ENCODE measurements at regions not wholly inside any gene's neighbourhood (a gene's known extent, or its start where the extent isn't known, plus 50 kb on each side); places are given as distances from the start of the nearest gene placed in this dataset.
"Not testable (repeated sequence)": the region's sequence is repeated elsewhere in the genome, so short reads cannot be mapped to it uniquely, and the experiment has no call there.

DNA sequence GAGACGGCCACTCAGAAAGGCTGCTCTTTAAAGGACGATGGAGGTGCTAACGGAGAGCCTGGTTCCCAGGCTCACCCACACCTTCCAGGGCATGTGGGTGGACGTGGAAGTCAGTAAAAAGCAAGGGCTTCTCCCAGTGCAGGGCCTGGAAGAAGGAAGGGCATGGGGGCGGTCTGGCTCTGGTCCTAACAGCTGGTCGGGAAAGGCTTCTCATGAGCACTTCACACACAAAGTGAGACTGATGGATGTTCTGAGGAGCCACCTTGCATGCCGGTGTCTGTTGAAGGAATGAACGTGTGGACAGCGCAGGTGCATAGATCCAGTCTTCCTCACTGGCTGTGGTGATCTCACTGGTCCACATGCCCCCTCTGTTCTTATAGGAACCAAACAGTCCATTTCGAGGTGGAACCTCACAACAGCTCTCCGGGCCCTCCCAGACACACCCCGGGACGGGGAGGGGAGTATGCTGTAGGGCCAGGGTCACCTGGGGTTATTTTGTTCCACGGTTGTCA, 90.6 kb upstream of the UXS1 start:
- Histone ChIP-seq H3K4me2 (ENCODE audit: low read length) (no peak overlapping the region), H3K27ac (ENCODE audit: low read length) (no peak overlapping the region), H3K36me3 (replicated peaks; ENCODE audit: low read depth, low read length) (no peaks in the 10 kb centered on the region), H3K27me3 (ENCODE audit: low read depth, low read length) (no peaks in the 10 kb centered on the region), H2AFZ (ENCODE audit: low read depth, low read length) (no peak overlapping the region), H3K79me2 (ENCODE audit: low read length) (no peaks in the 10 kb centered on the region), H3K9me3 (ENCODE audit: insufficient read depth, low read length) (no peaks in the 10 kb centered on the region), H3K4me1 (ENCODE audit: low read length) (no peaks in the 10 kb centered on the region), H3K9ac (ENCODE audit: low read length) (no peak overlapping the region), H4K20me1 (ENCODE audit: insufficient read depth, low read length) (no peaks in the 10 kb centered on the region), H3K4me3 (ENCODE audit: low read length) (no peak overlapping the region)
- TF ChIP-seq, protein P1, sequence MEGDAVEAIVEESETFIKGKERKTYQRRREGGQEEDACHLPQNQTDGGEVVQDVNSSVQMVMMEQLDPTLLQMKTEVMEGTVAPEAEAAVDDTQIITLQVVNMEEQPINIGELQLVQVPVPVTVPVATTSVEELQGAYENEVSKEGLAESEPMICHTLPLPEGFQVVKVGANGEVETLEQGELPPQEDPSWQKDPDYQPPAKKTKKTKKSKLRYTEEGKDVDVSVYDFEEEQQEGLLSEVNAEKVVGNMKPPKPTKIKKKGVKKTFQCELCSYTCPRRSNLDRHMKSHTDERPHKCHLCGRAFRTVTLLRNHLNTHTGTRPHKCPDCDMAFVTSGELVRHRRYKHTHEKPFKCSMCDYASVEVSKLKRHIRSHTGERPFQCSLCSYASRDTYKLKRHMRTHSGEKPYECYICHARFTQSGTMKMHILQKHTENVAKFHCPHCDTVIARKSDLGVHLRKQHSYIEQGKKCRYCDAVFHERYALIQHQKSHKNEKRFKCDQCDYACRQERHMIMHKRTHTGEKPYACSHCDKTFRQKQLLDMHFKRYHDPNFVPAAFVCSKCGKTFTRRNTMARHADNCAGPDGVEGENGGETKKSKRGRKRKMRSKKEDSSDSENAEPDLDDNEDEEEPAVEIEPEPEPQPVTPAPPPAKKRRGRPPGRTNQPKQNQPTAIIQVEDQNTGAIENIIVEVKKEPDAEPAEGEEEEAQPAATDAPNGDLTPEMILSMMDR (IDR thresholded peaks at IDR 0.05; ENCODE audit: low read depth, low read length): no peak
- TF ChIP-seq EZH2phosphoT487 (IDR thresholded peaks at IDR 0.05; ENCODE audit: low read depth): no peak

DNA sequence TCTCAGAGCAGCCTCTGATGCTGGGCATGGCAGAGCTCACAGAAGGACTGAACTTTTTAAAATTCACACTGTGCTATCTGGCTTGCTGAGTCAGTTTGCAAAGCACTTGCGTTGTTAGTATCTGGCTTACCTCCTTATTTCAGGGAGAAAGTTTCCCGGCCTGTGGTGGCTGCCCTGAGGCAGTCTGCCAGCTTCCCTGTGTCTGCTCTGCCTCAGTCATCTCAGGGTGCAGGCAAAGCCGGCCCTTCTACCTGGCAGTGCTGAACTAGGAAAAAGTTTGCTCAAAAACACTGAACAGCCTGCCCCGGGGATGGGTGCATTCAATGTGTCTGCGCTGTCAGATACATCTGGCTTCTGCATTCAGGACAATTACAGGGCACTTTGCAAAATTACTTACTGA, 90.2 kb upstream of the UXS1 start:
- no peak overlapping the region for H2AFZ ChIP-seq (ENCODE audit: low read depth, low read length)
- H3K79me2 ChIP-seq (ENCODE audit: low read length): no peaks in the 10 kb centered on the region
- no peaks in the 10 kb centered on the region for H3K9me3 ChIP-seq (ENCODE audit: insufficient read depth, low read length)
- H3K9ac ChIP-seq (ENCODE audit: low read length): no peak overlapping the region
- TF ChIP-seq, protein P1 (IDR thresholded peaks at IDR 0.05; ENCODE audit: low read depth, low read length): no peak
- TF ChIP-seq EZH2phosphoT487 (IDR thresholded peaks at IDR 0.05; ENCODE audit: low read depth): no peak
- no peak overlapping the region for H3K27ac ChIP-seq (ENCODE audit: low read length)
- H3K4me1 ChIP-seq (ENCODE audit: low read length): no peaks in the 10 kb centered on the region
- H3K4me3 ChIP-seq (ENCODE audit: low read length): no peak overlapping the region
- H3K27me3 ChIP-seq (ENCODE audit: low read depth, low read length): no peaks in the 10 kb centered on the region
- H4K20me1 ChIP-seq (ENCODE audit: insufficient read depth, low read length): no peaks in the 10 kb centered on the region
- no peak overlapping the region for H3K4me2 ChIP-seq (ENCODE audit: low read length)
- H3K36me3 ChIP-seq (replicated peaks; ENCODE audit: low read depth, low read length): no peaks in the 10 kb centered on the region

DNA sequence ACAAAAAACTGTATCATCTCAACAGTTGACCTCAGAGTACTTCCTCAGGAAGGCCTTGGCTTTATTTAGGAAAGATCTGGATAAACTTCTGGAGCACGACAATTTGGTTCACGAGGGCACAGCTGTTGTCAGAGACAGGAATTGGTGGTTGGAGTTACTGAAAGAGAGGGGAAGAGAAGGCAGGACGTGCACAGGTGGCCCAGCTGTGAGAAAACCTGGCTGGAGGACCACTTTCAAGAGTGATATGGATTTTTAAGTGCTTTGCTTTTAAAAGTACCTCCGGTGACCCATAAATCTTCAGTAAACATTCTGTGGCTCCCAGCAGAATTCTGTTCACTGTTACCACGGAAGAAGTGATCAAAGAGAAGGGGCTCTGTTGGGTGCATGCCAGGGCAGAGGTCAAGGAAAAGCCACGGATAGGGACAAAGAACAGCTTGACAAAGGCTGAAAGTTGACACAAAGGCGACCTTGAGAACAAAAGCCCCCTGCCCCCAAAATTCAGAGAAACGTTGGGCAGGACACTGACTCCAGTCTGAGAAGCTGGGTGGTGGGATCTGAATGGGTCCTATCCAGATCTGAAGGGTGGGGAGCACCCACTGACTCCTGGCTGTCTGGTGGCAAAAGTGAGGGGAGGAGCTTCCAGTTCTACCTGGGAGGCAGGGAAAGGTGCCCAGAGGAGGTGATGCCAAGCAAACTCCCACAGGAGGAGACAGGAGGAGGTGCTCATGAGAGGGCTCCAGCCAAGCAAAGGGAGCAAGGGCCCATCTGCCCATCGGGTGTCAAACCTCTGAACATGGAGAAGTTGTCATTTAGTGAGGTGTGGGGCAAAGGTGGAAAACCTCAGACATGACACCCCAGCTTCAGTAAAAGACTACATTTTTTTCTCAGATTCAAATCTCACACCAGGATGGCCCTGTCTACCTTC, 89.4 kb upstream of the UXS1 start:
- H3K79me2 ChIP-seq (ENCODE audit: low read length); H3K9me3 ChIP-seq (ENCODE audit: insufficient read depth, low read length); H2AFZ ChIP-seq (ENCODE audit: low read depth, low read length); H3K4me1 ChIP-seq (ENCODE audit: low read length); H3K36me3 ChIP-seq (replicated peaks; ENCODE audit: low read depth, low read length); H3K27me3 ChIP-seq (ENCODE audit: low read depth, low read length); H3K4me2 ChIP-seq (ENCODE audit: low read length); H3K4me3 ChIP-seq (ENCODE audit: low read length); H3K9ac ChIP-seq (ENCODE audit: low read length); H3K27ac ChIP-seq (ENCODE audit: low read length); H4K20me1 ChIP-seq (ENCODE audit: insufficient read depth, low read length): not testable (repeated sequence)

DNA sequence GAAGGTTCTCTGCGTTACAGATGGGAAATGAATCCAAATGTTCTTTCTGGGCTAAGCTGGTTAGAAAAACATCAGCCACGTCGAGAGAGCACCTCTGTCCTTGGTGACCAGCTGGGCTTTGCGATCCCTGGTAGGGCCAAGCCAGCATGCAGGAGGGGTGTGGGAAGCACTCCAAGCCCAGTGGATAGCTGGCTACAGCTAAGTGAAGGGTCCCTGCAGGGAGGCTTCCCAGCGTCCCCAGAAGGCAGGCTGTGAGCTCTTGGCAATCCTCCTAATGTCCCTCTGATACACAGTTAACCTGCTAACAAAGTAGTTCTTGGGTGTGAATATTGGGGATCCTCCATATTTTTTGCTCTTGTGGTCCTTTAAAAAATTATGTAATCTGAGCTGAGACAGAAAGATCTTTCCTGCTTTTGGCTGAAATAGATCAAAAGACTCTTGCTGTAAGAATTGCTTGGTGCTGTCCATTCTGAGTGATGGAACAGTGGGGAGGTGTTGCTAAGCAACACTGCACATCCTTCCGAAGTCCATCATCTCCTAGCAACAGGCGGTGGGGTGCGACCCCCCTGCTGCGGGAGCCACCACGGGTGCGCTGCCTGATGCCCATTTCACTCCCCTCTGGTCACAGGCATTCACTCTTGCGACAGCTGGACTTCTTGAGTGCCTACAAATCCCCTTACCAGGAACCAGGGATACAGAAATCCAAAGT, 88.5 kb upstream of the UXS1 start:
- Histone ChIP-seq H3K9me3 (ENCODE audit: insufficient read depth, low read length) (no peaks in the 10 kb centered on the region), H3K4me2 (ENCODE audit: low read length) (no peak overlapping the region), H3K79me2 (ENCODE audit: low read length) (no peaks in the 10 kb centered on the region), H3K4me1 (ENCODE audit: low read length) (no peaks in the 10 kb centered on the region), H4K20me1 (ENCODE audit: insufficient read depth, low read length) (no peaks in the 10 kb centered on the region), H2AFZ (ENCODE audit: low read depth, low read length) (no peak overlapping the region), H3K36me3 (replicated peaks; ENCODE audit: low read depth, low read length) (no peaks in the 10 kb centered on the region), H3K4me3 (ENCODE audit: low read length) (no peak overlapping the region), H3K27ac (ENCODE audit: low read length) (no peak overlapping the region), H3K27me3 (ENCODE audit: low read depth, low read length) (no peaks in the 10 kb centered on the region), H3K9ac (ENCODE audit: low read length) (no peak overlapping the region)
- TF ChIP-seq, protein P1 (IDR thresholded peaks at IDR 0.05; ENCODE audit: low read depth, low read length): no peak
- no peak for TF ChIP-seq EZH2phosphoT487 (IDR thresholded peaks at IDR 0.05; ENCODE audit: low read depth)

DNA sequence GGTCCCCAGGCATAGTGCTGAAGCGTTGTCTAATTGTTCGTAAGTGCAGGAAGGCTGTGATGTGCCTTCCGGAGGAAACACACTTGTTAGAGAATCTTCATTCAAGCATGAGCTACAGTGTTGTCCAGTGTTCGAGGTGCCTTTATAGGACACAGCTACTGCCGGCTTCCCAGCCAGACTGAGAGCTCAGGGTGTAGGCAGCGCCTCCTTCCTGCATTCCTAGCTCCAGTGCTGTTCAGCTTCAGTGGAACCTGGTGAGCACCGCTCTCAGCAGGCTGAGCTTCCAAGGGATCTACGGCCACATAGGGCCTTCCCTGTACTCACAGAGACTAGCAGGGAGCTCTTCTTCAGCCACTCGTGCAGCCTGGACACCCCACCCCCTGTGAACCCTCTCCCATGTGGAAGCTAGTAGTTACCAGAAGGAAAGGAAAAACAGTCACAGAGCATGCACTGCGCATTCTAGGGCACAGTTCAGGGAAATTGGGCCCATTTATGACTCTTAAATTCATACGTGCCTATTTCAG, 87.9 kb upstream of the UXS1 start:
- H3K4me1 ChIP-seq (ENCODE audit: low read length): not testable (repeated sequence)

More for the DNA sequence above, 87.9 kb upstream of the UXS1 start:
- not testable (repeated sequence) for H3K4me3 ChIP-seq (ENCODE audit: low read length); H3K9ac ChIP-seq (ENCODE audit: low read length); H4K20me1 ChIP-seq (ENCODE audit: insufficient read depth, low read length); H3K36me3 ChIP-seq (replicated peaks; ENCODE audit: low read depth, low read length); H3K79me2 ChIP-seq (ENCODE audit: low read length); H3K27ac ChIP-seq (ENCODE audit: low read length); H3K4me2 ChIP-seq (ENCODE audit: low read length); H3K9me3 ChIP-seq (ENCODE audit: insufficient read depth, low read length); H2AFZ ChIP-seq (ENCODE audit: low read depth, low read length); H3K27me3 ChIP-seq (ENCODE audit: low read depth, low read length)
